ENCODE measurements at regions not wholly inside any gene's neighbourhood (a gene's known extent, or its start where the extent isn't known, plus 50 kb on each side); places are given as distances from the start of the nearest gene placed in this dataset.

DNA sequence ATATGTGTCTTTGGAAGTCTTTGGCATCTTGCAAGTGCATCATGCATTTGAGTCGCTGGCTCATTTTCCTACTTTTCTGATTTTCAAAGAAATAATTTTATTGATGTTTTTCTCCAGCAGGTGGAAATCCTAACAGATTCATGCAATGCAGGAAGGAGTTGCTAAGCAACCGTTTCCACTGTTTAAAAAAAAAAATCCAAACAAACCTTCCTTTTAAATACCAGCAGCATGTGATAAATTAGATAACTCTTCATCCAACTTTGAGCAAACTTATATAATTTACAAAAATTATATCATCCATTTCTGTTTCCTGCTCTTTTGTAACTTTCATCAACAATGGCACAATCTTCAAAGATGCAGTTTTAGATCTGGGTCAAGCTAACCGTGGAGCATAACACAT lies 364.1 kb downstream of the MFSD1 start:
- DNase-seq (no peak), ATAC-seq (ENCODE audit: insufficient read depth, low FRiP score) (no peak)
- TF ChIP-seq, protein P1, sequence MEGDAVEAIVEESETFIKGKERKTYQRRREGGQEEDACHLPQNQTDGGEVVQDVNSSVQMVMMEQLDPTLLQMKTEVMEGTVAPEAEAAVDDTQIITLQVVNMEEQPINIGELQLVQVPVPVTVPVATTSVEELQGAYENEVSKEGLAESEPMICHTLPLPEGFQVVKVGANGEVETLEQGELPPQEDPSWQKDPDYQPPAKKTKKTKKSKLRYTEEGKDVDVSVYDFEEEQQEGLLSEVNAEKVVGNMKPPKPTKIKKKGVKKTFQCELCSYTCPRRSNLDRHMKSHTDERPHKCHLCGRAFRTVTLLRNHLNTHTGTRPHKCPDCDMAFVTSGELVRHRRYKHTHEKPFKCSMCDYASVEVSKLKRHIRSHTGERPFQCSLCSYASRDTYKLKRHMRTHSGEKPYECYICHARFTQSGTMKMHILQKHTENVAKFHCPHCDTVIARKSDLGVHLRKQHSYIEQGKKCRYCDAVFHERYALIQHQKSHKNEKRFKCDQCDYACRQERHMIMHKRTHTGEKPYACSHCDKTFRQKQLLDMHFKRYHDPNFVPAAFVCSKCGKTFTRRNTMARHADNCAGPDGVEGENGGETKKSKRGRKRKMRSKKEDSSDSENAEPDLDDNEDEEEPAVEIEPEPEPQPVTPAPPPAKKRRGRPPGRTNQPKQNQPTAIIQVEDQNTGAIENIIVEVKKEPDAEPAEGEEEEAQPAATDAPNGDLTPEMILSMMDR (IDR thresholded peaks at IDR 0.05; ENCODE audit: control extremely low read depth, extremely low read depth) = no peak
- WGBS, 2 donors = 51 to 64% methylated on average over 3 of the region's 3 CpGs
- H3K27ac ChIP-seq (ENCODE audit: low read depth in 1 of 2, low read length in 1 of 2) = no peak overlapping the region
- H3K36me3 ChIP-seq (ENCODE audit: control insufficient read depth in 4 of 4, insufficient read depth in 4 of 4, low read length in 4 of 4) = no peaks in the 10 kb centered on the region
- no peaks in the 10 kb centered on the region for H3K9me3 ChIP-seq (ENCODE audit: control insufficient read depth in 4 of 4, insufficient read depth in 3 of 4, low read length in 3 of 4)
- no peaks in the 10 kb centered on the region for H3K27me3 ChIP-seq (ENCODE audit: control insufficient read depth in 3 of 3, insufficient read depth in 3 of 3, low read length in 2 of 3)
- H3K4me1 ChIP-seq (ENCODE audit: control insufficient read depth in 5 of 5, insufficient read depth in 5 of 5, low read length in 5 of 5) = no peaks in the 10 kb centered on the region
- no peak overlapping the region for H3K4me3 ChIP-seq
- no peak overlapping the region for H3K9ac ChIP-seq (ENCODE audit: insufficient read depth in 1 of 2, low read length in 2 of 2)

DNA sequence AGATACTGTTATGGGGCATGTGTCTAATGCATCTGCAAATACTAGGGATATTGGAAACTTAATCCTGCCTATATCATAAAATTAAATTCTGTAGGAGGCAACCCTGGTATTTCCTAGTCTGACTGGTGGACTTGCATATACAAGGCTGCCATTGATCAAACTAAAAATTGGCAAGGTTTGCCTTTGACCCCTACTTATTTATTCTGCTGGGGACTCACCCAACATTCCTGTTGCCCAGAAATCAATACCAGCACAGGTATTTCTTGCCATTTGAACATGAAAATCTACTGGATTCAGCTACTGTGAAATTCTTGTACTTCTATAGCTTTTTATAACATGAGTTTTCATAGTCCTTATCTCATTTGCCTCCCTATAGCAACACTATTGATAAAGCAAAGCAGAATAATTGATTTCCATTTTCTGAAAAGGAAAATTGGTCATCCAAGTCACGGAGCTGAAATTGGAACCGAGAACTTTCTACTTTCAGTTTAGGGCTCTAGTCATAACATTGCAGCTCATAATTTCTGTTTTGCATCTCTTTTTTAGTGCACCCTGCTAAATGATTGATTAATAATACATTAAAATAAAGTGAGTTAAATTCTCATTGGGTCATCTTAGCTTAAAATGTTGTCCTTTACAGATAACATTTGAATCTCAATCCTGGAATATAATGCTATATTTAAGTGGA lies 365.2 kb downstream of the MFSD1 start:
- TF ChIP-seq, protein P1 (IDR thresholded peaks at IDR 0.05; ENCODE audit: control extremely low read depth, extremely low read depth) = no peak

DNA sequence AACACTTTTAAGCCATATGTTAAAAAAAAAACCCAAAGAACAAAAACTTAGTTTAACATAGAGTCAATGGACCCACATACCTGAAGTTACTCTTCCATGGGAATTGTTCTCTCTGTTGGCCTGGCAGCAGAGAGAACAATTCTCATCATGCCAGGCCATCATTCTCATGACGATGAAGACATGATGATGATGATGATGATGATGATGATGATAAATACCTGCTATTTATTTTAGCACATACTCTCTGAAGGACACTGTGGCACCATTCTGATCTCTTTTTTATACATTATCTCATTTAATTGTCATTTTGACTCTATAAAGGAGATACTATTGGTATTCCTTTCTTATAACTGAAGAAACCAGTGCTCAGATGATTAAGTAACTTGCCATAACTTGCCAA lies 366.9 kb downstream of the MFSD1 start:
- TF ChIP-seq, protein P1 (IDR thresholded peaks at IDR 0.05; ENCODE audit: control extremely low read depth, extremely low read depth) = no peak
- no peaks in the 10 kb centered on the region for H3K36me3 ChIP-seq (ENCODE audit: control insufficient read depth in 4 of 4, insufficient read depth in 4 of 4, low read length in 4 of 4)
- no peaks in the 10 kb centered on the region for H3K9me3 ChIP-seq (ENCODE audit: control insufficient read depth in 4 of 4, insufficient read depth in 3 of 4, low read length in 3 of 4)
- H3K27me3 ChIP-seq (ENCODE audit: control insufficient read depth in 3 of 3, insufficient read depth in 3 of 3, low read length in 2 of 3) = no peaks in the 10 kb centered on the region
- WGBS, 2 donors = 93 to 97% methylated on average over 1 of the region's 1 CpG
- no peaks in the 10 kb centered on the region for H3K4me1 ChIP-seq (ENCODE audit: control insufficient read depth in 5 of 5, insufficient read depth in 5 of 5, low read length in 5 of 5)
- no peak overlapping the region for H3K4me3 ChIP-seq
- no peak for DNase-seq
- H3K27ac ChIP-seq (ENCODE audit: low read depth in 1 of 2, low read length in 1 of 2) = no peak overlapping the region
- no peak for ATAC-seq (ENCODE audit: insufficient read depth, low FRiP score)
- no peak overlapping the region for H3K9ac ChIP-seq (ENCODE audit: insufficient read depth in 1 of 2, low read length in 2 of 2)

More for the DNA sequence above, 365.2 kb downstream of the MFSD1 start:
- no peak overlapping the region for H3K9ac ChIP-seq (ENCODE audit: insufficient read depth in 1 of 2, low read length in 2 of 2)
- H3K9me3 ChIP-seq (ENCODE audit: control insufficient read depth in 4 of 4, insufficient read depth in 3 of 4, low read length in 3 of 4) = no peaks in the 10 kb centered on the region
- no peaks in the 10 kb centered on the region for H3K4me1 ChIP-seq (ENCODE audit: control insufficient read depth in 5 of 5, insufficient read depth in 5 of 5, low read length in 5 of 5)
- no peak overlapping the region for H3K27ac ChIP-seq (ENCODE audit: low read depth in 1 of 2, low read length in 1 of 2)
- H3K36me3 ChIP-seq (ENCODE audit: control insufficient read depth in 4 of 4, insufficient read depth in 4 of 4, low read length in 4 of 4) = no peaks in the 10 kb centered on the region
- DNase-seq = no peak
- WGBS, 2 donors = 82 to 94% methylated on average over 2 of the region's 2 CpGs
- no peak for ATAC-seq (ENCODE audit: insufficient read depth, low FRiP score)
- H3K4me3 ChIP-seq = no peak overlapping the region
- no peaks in the 10 kb centered on the region for H3K27me3 ChIP-seq (ENCODE audit: control insufficient read depth in 3 of 3, insufficient read depth in 3 of 3, low read length in 2 of 3)

DNA sequence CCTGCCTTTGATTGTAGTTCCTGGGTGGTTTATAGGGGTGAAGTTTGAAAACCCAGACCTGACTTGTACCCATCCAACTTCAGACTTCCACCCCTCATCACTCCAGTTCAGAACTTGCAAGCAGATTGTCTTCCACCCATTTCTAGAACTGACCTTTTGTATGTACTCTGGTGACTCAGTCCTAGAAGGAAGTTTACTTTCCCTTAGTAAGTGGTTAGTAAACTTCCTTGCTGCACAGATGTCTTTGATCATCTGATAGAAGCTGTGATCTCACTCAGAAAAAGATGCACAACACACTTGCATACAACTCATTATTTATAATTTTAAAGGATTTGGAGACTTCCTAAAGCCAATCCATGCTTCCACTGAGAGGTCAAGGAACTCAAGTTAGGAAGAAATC lies 368.0 kb downstream of the MFSD1 start:
- TF ChIP-seq, protein P1 (IDR thresholded peaks at IDR 0.05; ENCODE audit: control extremely low read depth, extremely low read depth) = no peak

More for the DNA sequence above, 368.0 kb downstream of the MFSD1 start:
- Histone ChIP-seq H3K36me3 (ENCODE audit: control insufficient read depth in 4 of 4, insufficient read depth in 4 of 4, low read length in 4 of 4) (no peaks in the 10 kb centered on the region), H3K4me1 (ENCODE audit: control insufficient read depth in 5 of 5, insufficient read depth in 5 of 5, low read length in 5 of 5) (no peaks in the 10 kb centered on the region), H3K9ac (ENCODE audit: insufficient read depth in 1 of 2, low read length in 2 of 2) (no peak overlapping the region), H3K27ac (ENCODE audit: low read depth in 1 of 2, low read length in 1 of 2) (no peak overlapping the region), H3K27me3 (ENCODE audit: control insufficient read depth in 3 of 3, insufficient read depth in 3 of 3, low read length in 2 of 3) (no peaks in the 10 kb centered on the region), H3K4me3 (no peak overlapping the region), H3K9me3 (ENCODE audit: control insufficient read depth in 4 of 4, insufficient read depth in 3 of 4, low read length in 3 of 4) (no peaks in the 10 kb centered on the region)
- DNase-seq (no peak), ATAC-seq (ENCODE audit: insufficient read depth, low FRiP score) (no peak)
